ENCODE measurements at regions not wholly inside any gene's neighbourhood (a gene's known extent, or its start where the extent isn't known, plus 50 kb on each side); places are given as distances from the start of the nearest gene placed in this dataset.

DNA sequence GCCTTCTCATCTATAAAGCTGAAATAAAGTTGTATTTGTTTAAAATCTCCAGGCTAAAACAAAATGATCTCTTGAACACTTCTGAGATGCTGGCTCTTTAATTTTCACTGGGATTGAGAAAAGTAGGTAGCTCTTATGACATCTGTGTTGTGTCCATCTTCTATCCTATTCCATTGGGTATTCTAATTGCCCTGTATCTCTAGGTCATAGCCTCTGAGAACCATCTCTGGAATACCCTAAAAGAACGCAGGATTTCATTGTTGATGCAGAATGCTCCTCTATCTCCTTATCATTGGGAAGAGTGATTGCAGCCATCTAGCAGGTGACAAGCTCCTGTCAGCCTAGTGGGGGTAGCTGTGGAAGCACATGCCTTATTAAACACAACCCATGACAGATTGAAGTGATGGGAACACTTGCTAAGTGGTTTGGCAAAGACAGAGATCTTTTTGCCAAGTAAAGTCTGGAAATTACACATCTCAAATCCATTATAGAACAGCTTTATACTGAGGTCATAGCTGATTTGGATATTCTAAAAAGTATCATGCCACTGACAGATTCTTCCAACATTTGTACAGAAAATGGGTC is 178.2 kb downstream of the TDRD15 start:
- TF ChIP-seq CCDC6 (CRISPR knock-in tag; IDR thresholded peaks at IDR 0.05) (no peak), PHF8 (CRISPR knock-in tag; IDR thresholded peaks at IDR 0.05) (no peak), NFYB (CRISPR knock-in tag; IDR thresholded peaks at IDR 0.05) (no peak), CHD2 (IDR thresholded peaks at IDR 0.05; ENCODE audit: low read depth, low read length) (no peak)
- TF ChIP-seq, protein P1, sequence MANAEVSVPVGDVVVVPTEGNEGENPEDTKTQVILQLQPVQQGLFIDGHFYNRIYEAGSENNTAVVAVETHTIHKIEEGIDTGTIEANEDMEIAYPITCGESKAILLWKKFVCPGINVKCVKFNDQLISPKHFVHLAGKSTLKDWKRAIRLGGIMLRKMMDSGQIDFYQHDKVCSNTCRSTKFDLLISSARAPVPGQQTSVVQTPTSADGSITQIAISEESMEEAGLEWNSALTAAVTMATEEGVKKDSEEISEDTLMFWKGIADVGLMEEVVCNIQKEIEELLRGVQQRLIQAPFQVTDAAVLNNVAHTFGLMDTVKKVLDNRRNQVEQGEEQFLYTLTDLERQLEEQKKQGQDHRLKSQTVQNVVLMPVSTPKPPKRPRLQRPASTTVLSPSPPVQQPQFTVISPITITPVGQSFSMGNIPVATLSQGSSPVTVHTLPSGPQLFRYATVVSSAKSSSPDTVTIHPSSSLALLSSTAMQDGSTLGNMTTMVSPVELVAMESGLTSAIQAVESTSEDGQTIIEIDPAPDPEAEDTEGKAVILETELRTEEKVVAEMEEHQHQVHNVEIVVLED (CRISPR knock-in tag; IDR thresholded peaks at IDR 0.05; ENCODE audit: borderline replicate concordance) = no peak
- TF ChIP-seq, protein P2, sequence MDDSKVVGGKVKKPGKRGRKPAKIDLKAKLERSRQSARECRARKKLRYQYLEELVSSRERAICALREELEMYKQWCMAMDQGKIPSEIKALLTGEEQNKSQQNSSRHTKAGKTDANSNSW (CRISPR knock-in tag; IDR thresholded peaks at IDR 0.05; ENCODE audit: borderline replicate concordance) = no peak

All from HepG2 (cell line).